H9 (cell line): ENCODE measurements at regions not wholly inside any gene's neighbourhood (a gene's known extent, or its start where the extent isn't known, plus 50 kb on each side); places are given as distances from the start of the nearest gene placed in this dataset.

Source experiments
- DNase-seq: peaks from one replicate; pipeline ENCODE4 v3.0.0-alpha.2; 2017
- H2AFZ ChIP-seq: one replicate; pipeline ENCODE4 v1.6.1; 2013; ENCODE audit warnings: mild to moderate bottlenecking, low read length, control low read depth, moderate library complexity
- H2AK5ac ChIP-seq: 2 replicates; pipeline ENCODE4 v1.6.1; 2013; ENCODE audit warnings: low read length, control low read depth, mixed read lengths; ENCODE audit not compliant: insufficient read length
- H2BK120ac ChIP-seq: one replicate; pipeline ENCODE4 v1.6.1; 2013; ENCODE audit warnings: low read depth, mild to moderate bottlenecking, low read length, control low read depth, inconsistent platforms; ENCODE audit not compliant: poor library complexity, severe bottlenecking
- H2BK12ac ChIP-seq: 2 replicates; pipeline ENCODE4 v1.6.1; 2013; ENCODE audit warnings: low read length, control low read depth, mixed read lengths, low read depth; ENCODE audit not compliant: insufficient read length
- H2BK15ac ChIP-seq: 2 replicates; pipeline ENCODE4 v1.6.1; 2013; ENCODE audit warnings: low read depth, low read length, control low read depth
- H2BK20ac ChIP-seq: one replicate; pipeline ENCODE4 v1.6.1; 2013; ENCODE audit warnings: low read depth, mild to moderate bottlenecking, low read length, control low read depth, inconsistent platforms; ENCODE audit not compliant: poor library complexity, severe bottlenecking
- H2BK5ac ChIP-seq: 2 replicates; pipeline ENCODE4 v1.6.1; 2013; ENCODE audit warnings: low read length, control low read depth, mixed read lengths; ENCODE audit not compliant: insufficient read length
- H3K14ac ChIP-seq: 2 replicates; pipeline ENCODE4 v1.6.1; 2013; ENCODE audit warnings: low read length, control low read depth; ENCODE audit not compliant: insufficient read depth
- H3K18ac ChIP-seq: 2 replicates; pipeline ENCODE4 v1.6.1; 2013; ENCODE audit warnings: low read depth, mild to moderate bottlenecking, mixed read lengths, low read length, control low read depth; ENCODE audit not compliant: insufficient read length
- H3K23ac ChIP-seq: 2 replicates; pipeline ENCODE4 v1.6.1; 2013; ENCODE audit warnings: low read length, control low read depth, mixed read lengths, low read depth; ENCODE audit not compliant: insufficient read length
- H3K23me2 ChIP-seq: 2 replicates; pipeline ENCODE4 v1.6.1; 2013; ENCODE audit warnings: low read depth, mild to moderate bottlenecking, mixed read lengths, low read length, control low read depth; ENCODE audit not compliant: insufficient read length, poor library complexity, severe bottlenecking
- H3K27ac ChIP-seq: 2 replicates; pipeline ENCODE4 v1.5.1; 2013; ENCODE audit warnings: low read length, control low read depth, mixed read lengths, low read depth; ENCODE audit not compliant: insufficient read length
- H3K27me3 ChIP-seq: 2 replicates; pipeline ENCODE4 v1.6.1; 2013; ENCODE audit warnings: low read length, control low read depth, inconsistent platforms; ENCODE audit not compliant: insufficient read depth
- H3K4ac ChIP-seq: 2 replicates; pipeline ENCODE4 v1.6.1; 2013; ENCODE audit warnings: low read depth, mild to moderate bottlenecking, control low read depth, inconsistent platforms, low read length, moderate library complexity
- H3K4me1 ChIP-seq: 2 replicates; pipeline ENCODE4 v1.6.1; 2013; ENCODE audit warnings: low read length, control low read depth, inconsistent platforms; ENCODE audit not compliant: insufficient read depth
- H3K4me2 ChIP-seq: 2 replicates; pipeline ENCODE4 v1.6.1; 2013; ENCODE audit warnings: low read length, control low read depth, mixed read lengths; ENCODE audit not compliant: insufficient read length, insufficient read depth
- H3K56ac ChIP-seq: 2 replicates; pipeline ENCODE4 v1.6.1; 2013; ENCODE audit warnings: low read depth, mild to moderate bottlenecking, mixed read lengths, low read length, control low read depth; ENCODE audit not compliant: insufficient read length
- H3K79me1 ChIP-seq: 2 replicates; pipeline ENCODE4 v1.6.1; 2013; ENCODE audit warnings: low read depth, mild to moderate bottlenecking, moderate library complexity, low read length, control low read depth, inconsistent platforms; ENCODE audit not compliant: insufficient read depth, poor library complexity, severe bottlenecking
- H3K79me2 ChIP-seq: 2 replicates; pipeline ENCODE4 v1.6.1; 2013; ENCODE audit warnings: low read length, control low read depth, inconsistent platforms; ENCODE audit not compliant: insufficient read depth
- H3K9ac ChIP-seq: 2 replicates; pipeline ENCODE4 v1.6.1; 2013; ENCODE audit warnings: low read length, control low read depth, mixed read lengths; ENCODE audit not compliant: insufficient read length; ENCODE audit errors: extremely low read depth
- H3K9me3 ChIP-seq: one replicate; pipeline ENCODE4 v1.6.1; 2013; ENCODE audit warnings: low read depth, low read length, inconsistent platforms; ENCODE audit not compliant: control insufficient read depth
- H3T11ph ChIP-seq: one replicate; pipeline ENCODE4 v1.6.1; 2013; ENCODE audit warnings: mild to moderate bottlenecking, low read length, control low read depth, inconsistent platforms
- H4K20me1 ChIP-seq: one replicate; pipeline ENCODE4 v1.6.1; 2013; ENCODE audit not compliant: control insufficient read depth, insufficient read length, insufficient read depth
- H4K5ac ChIP-seq: 2 replicates; pipeline ENCODE4 v1.6.1; 2013; ENCODE audit warnings: low read depth, mild to moderate bottlenecking, mixed read lengths, low read length, control low read depth; ENCODE audit not compliant: insufficient read length
- H4K8ac ChIP-seq: replicated peaks from 2 replicates; pipeline ENCODE4 v1.6.1; 2013; ENCODE audit warnings: low read length, control low read depth, mixed read lengths, low read depth; ENCODE audit not compliant: insufficient read length
- H4K91ac ChIP-seq: 2 replicates; pipeline ENCODE4 v1.6.1; 2013; ENCODE audit warnings: low read depth, mild to moderate bottlenecking, moderate library complexity, mixed read lengths, low read length, control low read depth; ENCODE audit not compliant: insufficient read length
- H3K27ac Mint-ChIP-seq, 3 experiments: 2 replicates in 2 of 3; 3 replicates in 1 of 3; pipeline ENCODE4 v1.8.0; 2020 to 2021; ENCODE audit warnings: mixed read lengths in 3 of 3, mild to moderate bottlenecking in 1 of 3, moderate library complexity in 1 of 3
- H3K27me3 Mint-ChIP-seq: 2 replicates; pipeline ENCODE4 v1.8.0; 2021; ENCODE audit warnings: low read depth, mild to moderate bottlenecking, moderate library complexity, mixed read lengths
- H3K36me3 Mint-ChIP-seq, 3 experiments: 2 replicates in 2 of 3; 3 replicates in 1 of 3; pipeline ENCODE4 v1.8.0; 2020 to 2021; ENCODE audit warnings: low read depth in 3 of 3, mixed read lengths in 3 of 3; ENCODE audit not compliant: insufficient read depth in 1 of 3
- H3K4me1 Mint-ChIP-seq, 2 experiments: 2 replicates each; pipeline ENCODE4 v1.8.0; 2020; ENCODE audit warnings: mixed read lengths in 2 of 2
- H3K4me3 Mint-ChIP-seq, 2 experiments: 2 replicates in 1 of 2; 3 replicates in 1 of 2; pipeline ENCODE4 v1.8.0; 2020 to 2021; ENCODE audit warnings: mild to moderate bottlenecking in 2 of 2, mixed read lengths in 2 of 2, moderate library complexity in 1 of 2
- H3K9me3 Mint-ChIP-seq, 2 experiments: 2 replicates in 1 of 2; 3 replicates in 1 of 2; pipeline ENCODE4 v1.8.0; 2020; ENCODE audit warnings: mild to moderate bottlenecking in 2 of 2, mixed read lengths in 2 of 2, moderate library complexity in 1 of 2
- WGBS: extraction: QIAGEN DNeasy Blood & Tissue Kit; methylation state at CpG from one replicate; pipeline ENCODE4 v1.1.7; 2013; ENCODE audit warnings: missing lambda C conversion rate, low lambda C conversion rate, mixed read lengths; ENCODE audit not compliant: insufficient read length; ENCODE audit errors: extremely low coverage; 5-methylcytosine and 5-hydroxymethylcytosine counted together
- TF ChIP-seq, protein P1 (sequence below): fragments of 200-600 bp; sonication (generic); conservative IDR thresholded peaks from 3 replicates; pipeline ENCODE4 v1.8.0; 2021; ENCODE audit warnings: antibody characterized with exemption, mild to moderate bottlenecking

DNA sequence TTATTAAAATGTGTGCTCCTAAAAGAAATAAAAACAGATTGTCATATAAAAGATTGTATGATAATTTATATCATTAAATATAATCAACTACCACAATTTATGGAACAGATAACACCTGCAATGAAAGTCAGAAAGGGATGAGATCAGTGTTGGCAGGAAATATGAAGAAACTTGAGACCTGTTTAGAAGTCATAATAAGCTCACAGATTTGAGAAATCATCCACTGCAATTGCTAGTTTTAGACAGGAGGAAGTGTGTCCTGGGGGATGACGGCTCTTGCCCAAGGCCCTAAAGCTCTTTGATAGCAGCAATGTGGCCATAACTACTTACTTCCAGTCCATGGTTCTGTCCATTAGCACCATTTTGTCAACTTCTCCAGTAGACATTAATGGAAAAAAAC is 122.8 kb upstream of the SOX5 start:
- H3K79me1 ChIP-seq = no peaks in the 10 kb centered on the region
- H3K4me1 Mint-ChIP-seq = peaks cover 11 to 17% of the 10 kb centered on the region in 2 experiments

More for the DNA sequence above, 122.8 kb upstream of the SOX5 start:
- H3K27ac ChIP-seq = no peak overlapping the region
- H2AK5ac ChIP-seq = no peak overlapping the region
- H3K23ac ChIP-seq = no peak overlapping the region
- no peaks in the 10 kb centered on the region for H3K9me3 ChIP-seq
- no peak overlapping the region for H3K27ac Mint-ChIP-seq
- no peak overlapping the region for H3K56ac ChIP-seq
- no peak overlapping the region for H4K5ac ChIP-seq
- no peak overlapping the region for H3K9ac ChIP-seq
- no peak overlapping the region for H2BK5ac ChIP-seq
- no peaks in the 10 kb centered on the region; a peak in 1 of 7 replicates for H3K36me3 Mint-ChIP-seq
- H3K27me3 ChIP-seq = no peaks in the 10 kb centered on the region
- no peak overlapping the region for H3K4ac ChIP-seq
- H4K91ac ChIP-seq = no peak overlapping the region
- H3T11ph ChIP-seq = no peak overlapping the region
- DNase-seq = no peak
- no peaks in the 10 kb centered on the region for H3K23me2 ChIP-seq
- H3K4me2 ChIP-seq = no peak overlapping the region
- no peak overlapping the region for H2BK20ac ChIP-seq
- no peak overlapping the region for H3K14ac ChIP-seq
- no peaks in the 10 kb centered on the region for H3K9me3 Mint-ChIP-seq
- H3K4me1 ChIP-seq = no peaks in the 10 kb centered on the region; the same call in 1 of the 2 replicates
- no peaks in the 10 kb centered on the region for H3K79me2 ChIP-seq
- H2BK120ac ChIP-seq = no peak overlapping the region
- no peak overlapping the region for H3K18ac ChIP-seq
- no peak overlapping the region for H2BK12ac ChIP-seq
- WGBS = no CpG with 5 or more reads among the region's 1 CpG
- H2BK15ac ChIP-seq = no peak overlapping the region
- H3K4me3 Mint-ChIP-seq = no peak overlapping the region
- no peak overlapping the region for H4K8ac ChIP-seq
- H2AFZ ChIP-seq = no peak overlapping the region
- TF ChIP-seq, protein P1, sequence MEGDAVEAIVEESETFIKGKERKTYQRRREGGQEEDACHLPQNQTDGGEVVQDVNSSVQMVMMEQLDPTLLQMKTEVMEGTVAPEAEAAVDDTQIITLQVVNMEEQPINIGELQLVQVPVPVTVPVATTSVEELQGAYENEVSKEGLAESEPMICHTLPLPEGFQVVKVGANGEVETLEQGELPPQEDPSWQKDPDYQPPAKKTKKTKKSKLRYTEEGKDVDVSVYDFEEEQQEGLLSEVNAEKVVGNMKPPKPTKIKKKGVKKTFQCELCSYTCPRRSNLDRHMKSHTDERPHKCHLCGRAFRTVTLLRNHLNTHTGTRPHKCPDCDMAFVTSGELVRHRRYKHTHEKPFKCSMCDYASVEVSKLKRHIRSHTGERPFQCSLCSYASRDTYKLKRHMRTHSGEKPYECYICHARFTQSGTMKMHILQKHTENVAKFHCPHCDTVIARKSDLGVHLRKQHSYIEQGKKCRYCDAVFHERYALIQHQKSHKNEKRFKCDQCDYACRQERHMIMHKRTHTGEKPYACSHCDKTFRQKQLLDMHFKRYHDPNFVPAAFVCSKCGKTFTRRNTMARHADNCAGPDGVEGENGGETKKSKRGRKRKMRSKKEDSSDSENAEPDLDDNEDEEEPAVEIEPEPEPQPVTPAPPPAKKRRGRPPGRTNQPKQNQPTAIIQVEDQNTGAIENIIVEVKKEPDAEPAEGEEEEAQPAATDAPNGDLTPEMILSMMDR = no peak
- no peaks in the 10 kb centered on the region for H4K20me1 ChIP-seq
- no peaks in the 10 kb centered on the region for H3K27me3 Mint-ChIP-seq
